ENCODE measurements at regions not wholly inside any gene's neighbourhood (a gene's known extent, or its start where the extent isn't known, plus 50 kb on each side); places are given as distances from the start of the nearest gene placed in this dataset.

GRCh38 chr15:31459400-31459748 lies 132.7 kb downstream of the KLF13 start:
- no peak for TF ChIP-seq SIN3A (IDR thresholded peaks at IDR 0.05; ENCODE audit: borderline replicate concordance, insufficient read depth, low read length)
- TF ChIP-seq, protein P1, sequence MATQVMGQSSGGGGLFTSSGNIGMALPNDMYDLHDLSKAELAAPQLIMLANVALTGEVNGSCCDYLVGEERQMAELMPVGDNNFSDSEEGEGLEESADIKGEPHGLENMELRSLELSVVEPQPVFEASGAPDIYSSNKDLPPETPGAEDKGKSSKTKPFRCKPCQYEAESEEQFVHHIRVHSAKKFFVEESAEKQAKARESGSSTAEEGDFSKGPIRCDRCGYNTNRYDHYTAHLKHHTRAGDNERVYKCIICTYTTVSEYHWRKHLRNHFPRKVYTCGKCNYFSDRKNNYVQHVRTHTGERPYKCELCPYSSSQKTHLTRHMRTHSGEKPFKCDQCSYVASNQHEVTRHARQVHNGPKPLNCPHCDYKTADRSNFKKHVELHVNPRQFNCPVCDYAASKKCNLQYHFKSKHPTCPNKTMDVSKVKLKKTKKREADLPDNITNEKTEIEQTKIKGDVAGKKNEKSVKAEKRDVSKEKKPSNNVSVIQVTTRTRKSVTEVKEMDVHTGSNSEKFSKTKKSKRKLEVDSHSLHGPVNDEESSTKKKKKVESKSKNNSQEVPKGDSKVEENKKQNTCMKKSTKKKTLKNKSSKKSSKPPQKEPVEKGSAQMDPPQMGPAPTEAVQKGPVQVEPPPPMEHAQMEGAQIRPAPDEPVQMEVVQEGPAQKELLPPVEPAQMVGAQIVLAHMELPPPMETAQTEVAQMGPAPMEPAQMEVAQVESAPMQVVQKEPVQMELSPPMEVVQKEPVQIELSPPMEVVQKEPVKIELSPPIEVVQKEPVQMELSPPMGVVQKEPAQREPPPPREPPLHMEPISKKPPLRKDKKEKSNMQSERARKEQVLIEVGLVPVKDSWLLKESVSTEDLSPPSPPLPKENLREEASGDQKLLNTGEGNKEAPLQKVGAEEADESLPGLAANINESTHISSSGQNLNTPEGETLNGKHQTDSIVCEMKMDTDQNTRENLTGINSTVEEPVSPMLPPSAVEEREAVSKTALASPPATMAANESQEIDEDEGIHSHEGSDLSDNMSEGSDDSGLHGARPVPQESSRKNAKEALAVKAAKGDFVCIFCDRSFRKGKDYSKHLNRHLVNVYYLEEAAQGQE (IDR thresholded peaks at IDR 0.05; ENCODE audit: insufficient read depth in 1 of 2, low read depth in 2 of 2, low read length in 2 of 2): no peak
- TF ChIP-seq TAF1 (IDR thresholded peaks at IDR 0.05; ENCODE audit: borderline replicate concordance, insufficient read depth, low read length): no peak
- TF ChIP-seq POLR2AphosphoS5 (IDR thresholded peaks at IDR 0.05; ENCODE audit: low read depth, low read length): no peak
- no peak for TF ChIP-seq FOXP2 (optimal IDR thresholded peaks at IDR 0.05; ENCODE audit: borderline replicate concordance, extremely low read depth, extremely low read length, insufficient read depth)

DNA sequence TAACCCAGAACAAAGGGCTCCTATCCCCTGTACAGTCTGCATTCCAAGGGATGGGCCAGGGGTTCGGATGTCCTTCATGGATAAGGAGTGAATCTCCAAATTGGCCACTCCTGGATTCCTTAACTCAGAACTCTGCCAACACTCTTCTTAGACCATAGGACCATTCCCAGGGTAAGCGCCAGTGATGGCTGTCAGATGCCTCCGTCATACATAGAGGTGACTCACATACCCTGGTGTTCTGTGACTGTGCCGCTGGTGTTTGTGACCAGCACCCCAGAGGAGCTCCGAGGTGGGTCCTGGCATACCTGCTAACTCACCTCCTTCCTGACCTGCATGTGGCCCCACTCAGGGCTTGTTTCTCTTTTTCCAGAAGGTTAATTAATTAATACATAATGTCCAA lies 134.7 kb downstream of the KLF13 start:
- TF ChIP-seq, protein P1 (IDR thresholded peaks at IDR 0.05; ENCODE audit: insufficient read depth in 1 of 2, low read depth in 2 of 2, low read length in 2 of 2): no peak
- TF ChIP-seq POLR2AphosphoS5 (IDR thresholded peaks at IDR 0.05; ENCODE audit: low read depth, low read length): no peak
- TF ChIP-seq SIN3A (IDR thresholded peaks at IDR 0.05; ENCODE audit: borderline replicate concordance, insufficient read depth, low read length): no peak

DNA sequence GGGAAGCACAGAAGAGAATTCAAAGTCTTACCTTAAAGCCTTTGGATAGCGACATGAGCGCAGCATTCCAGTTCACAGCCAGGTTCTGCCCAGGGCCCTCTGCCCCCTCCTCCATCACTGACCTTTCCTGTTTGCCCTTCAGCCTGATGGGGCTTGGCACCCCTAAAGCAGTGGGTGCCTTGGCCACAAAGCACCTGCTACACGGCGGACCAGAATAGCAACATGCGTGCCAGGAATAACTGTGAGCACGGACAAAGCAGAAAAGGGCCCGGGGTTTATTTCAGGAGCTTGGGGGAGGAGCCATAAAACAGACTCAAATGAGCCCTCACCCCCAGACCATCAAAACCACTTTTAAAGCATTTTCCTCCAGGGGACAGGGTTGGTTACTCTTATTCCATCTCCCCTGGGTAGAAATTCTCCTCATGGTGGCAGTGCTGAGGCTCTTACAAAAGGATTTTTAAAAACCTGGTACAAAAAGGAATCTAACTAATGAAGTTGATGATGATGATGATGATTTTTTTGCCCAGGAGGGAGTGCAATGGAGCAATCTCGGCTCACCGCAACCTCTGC lies 135.4 kb downstream of the KLF13 start:
- TF ChIP-seq, protein P1 (IDR thresholded peaks at IDR 0.05; ENCODE audit: insufficient read depth in 1 of 2, low read depth in 2 of 2, low read length in 2 of 2): no peak
- TF ChIP-seq POLR2AphosphoS5 (IDR thresholded peaks at IDR 0.05; ENCODE audit: low read depth, low read length) (no peak), SIN3A (IDR thresholded peaks at IDR 0.05; ENCODE audit: borderline replicate concordance, insufficient read depth, low read length) (no peak), FOXP2 (optimal IDR thresholded peaks at IDR 0.05; ENCODE audit: borderline replicate concordance, extremely low read depth, extremely low read length, insufficient read depth) (no peak), TAF1 (IDR thresholded peaks at IDR 0.05; ENCODE audit: borderline replicate concordance, insufficient read depth, low read length) (no peak)

DNA sequence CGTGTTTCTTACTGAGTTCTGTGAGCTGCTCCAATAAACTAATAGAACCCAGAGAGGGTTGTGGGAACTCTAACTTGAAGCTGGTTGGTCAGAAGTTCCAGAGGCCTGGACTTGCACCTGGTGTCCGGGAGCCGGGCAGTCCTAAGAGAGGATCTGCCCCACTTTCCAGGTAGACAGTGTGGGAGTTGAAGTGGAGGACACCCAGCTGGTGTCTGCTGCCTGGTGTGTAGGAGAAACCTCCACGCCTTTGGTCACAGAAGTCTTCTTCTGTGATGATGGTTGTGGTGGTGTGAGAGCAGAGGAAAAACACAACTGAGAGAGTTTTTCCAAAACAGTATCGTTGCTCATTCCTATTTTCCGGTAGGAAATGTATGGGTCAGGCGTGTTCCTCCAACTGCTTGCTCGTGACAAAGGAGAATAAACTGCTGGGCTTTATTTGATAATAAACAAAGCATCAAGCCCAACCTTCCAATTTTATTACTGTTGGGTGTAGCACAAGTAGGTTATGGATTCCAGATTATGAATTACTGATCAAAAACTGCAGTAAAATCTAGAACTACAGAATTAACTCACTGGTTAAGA lies 137.0 kb downstream of the KLF13 start:
- TF ChIP-seq FOXP2 (optimal IDR thresholded peaks at IDR 0.05; ENCODE audit: borderline replicate concordance, extremely low read depth, extremely low read length, insufficient read depth) (no peak), POLR2AphosphoS5 (IDR thresholded peaks at IDR 0.05; ENCODE audit: low read depth, low read length) (no peak), SIN3A (IDR thresholded peaks at IDR 0.05; ENCODE audit: borderline replicate concordance, insufficient read depth, low read length) (no peak), TAF1 (IDR thresholded peaks at IDR 0.05; ENCODE audit: borderline replicate concordance, insufficient read depth, low read length) (no peak)
- TF ChIP-seq, protein P1 (IDR thresholded peaks at IDR 0.05; ENCODE audit: insufficient read depth in 1 of 2, low read depth in 2 of 2, low read length in 2 of 2): no peak

Measured in PFSK-1 (cell line).